B cell (primary cell): ENCODE measurements at regions not wholly inside any gene's neighbourhood (a gene's known extent, or its start where the extent isn't known, plus 50 kb on each side); places are given as distances from the start of the nearest gene placed in this dataset.

Experiments
- CTCF ChIP-seq: fragments of 200-600 bp; IDR thresholded peaks from one replicate; pipeline ENCODE4 v1.8.0; 2022; ENCODE audit warnings: antibody characterized with exemption, mild to moderate bottlenecking
- EZH2 ChIP-seq: IDR thresholded peaks from 2 replicates; pipeline ENCODE4 v1.6.1; 2012; ENCODE audit warnings: borderline replicate concordance, low read depth, mild to moderate bottlenecking, moderate library complexity, low read length; ENCODE audit not compliant: insufficient read depth, poor library complexity, severe bottlenecking

GRCh38 chr17:69936996-69937395 is 138.0 kb upstream of the KCNJ16 start:
- TF ChIP-seq CTCF: no peak
- TF ChIP-seq EZH2: no peak
